ENCODE measurements at regions not wholly inside any gene's neighbourhood (a gene's known extent, or its start where the extent isn't known, plus 50 kb on each side); places are given as distances from the start of the nearest gene placed in this dataset.
A peak's percentile ranks its signal among the peaks of the same experiment; 100 is the strongest.

DNA sequence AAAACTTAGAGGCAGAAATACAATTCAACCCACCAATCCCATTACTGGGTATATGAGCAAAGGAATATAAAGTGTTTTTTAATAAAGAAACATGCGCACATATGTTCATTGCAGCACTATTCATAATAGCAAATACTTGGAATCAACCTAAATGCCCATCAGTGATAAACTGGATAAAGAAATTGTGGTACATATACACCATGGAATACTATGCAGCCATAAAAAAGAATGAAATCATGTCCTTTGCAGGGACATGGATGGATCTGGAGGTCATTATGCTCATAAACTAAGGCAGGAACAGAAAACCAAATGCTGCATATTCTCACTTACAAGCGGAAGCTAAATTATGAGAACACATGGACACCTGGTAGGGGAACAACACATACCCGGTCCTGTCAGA is 807.7 kb upstream of the INTU start:
- TF ChIP-seq TAF1 (IDR thresholded peaks at IDR 0.05; ENCODE audit: low read depth, low read length) (no peak), POLR2A (IDR thresholded peaks at IDR 0.05; ENCODE audit: low read depth, low read length) (no peak), PAX5 (IDR thresholded peaks at IDR 0.05; ENCODE audit: insufficient read depth, low read length, severe bottlenecking) (no peak), POU2F2 (IDR thresholded peaks at IDR 0.05; ENCODE audit: low read depth, low read length) (no peak), SPI1 (IDR thresholded peaks at IDR 0.05; ENCODE audit: low read depth, low read length) (no peak), POLR2AphosphoS5 (IDR thresholded peaks at IDR 0.05; ENCODE audit: low read depth, low read length) (no peak)
- FAIRE-seq = no peak
- DNase-seq (ENCODE audit: insufficient read length, low spot score) = no peak

DNA sequence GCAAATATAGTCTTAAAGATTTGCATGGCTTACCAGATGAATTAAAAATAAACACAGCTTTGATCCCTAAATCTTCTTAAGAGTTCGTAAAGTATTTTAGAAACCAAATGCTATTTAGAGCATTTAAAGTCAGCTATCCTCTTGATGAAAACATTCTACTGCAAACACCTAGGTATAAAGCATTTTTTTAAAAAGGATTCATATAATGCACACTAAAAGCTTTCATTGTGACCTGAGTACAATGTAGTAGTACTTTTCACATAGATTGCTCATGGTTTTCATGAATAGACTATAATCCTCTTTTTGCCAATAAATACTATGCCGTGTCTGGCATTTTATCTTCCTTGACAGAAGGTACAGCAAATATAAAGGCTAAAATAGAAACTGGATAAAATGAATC is 805.1 kb upstream of the INTU start:
- no peak for DNase-seq (ENCODE audit: insufficient read length, low spot score)
- no peak for FAIRE-seq
- TF ChIP-seq TAF1 (IDR thresholded peaks at IDR 0.05; ENCODE audit: low read depth, low read length) = no peak
- TF ChIP-seq POU2F2 (IDR thresholded peaks at IDR 0.05; ENCODE audit: low read depth, low read length) = no peak
- no peak for TF ChIP-seq POLR2AphosphoS5 (IDR thresholded peaks at IDR 0.05; ENCODE audit: low read depth, low read length)
- TF ChIP-seq POLR2A (IDR thresholded peaks at IDR 0.05; ENCODE audit: low read depth, low read length) = no peak
- no peak for TF ChIP-seq SPI1 (IDR thresholded peaks at IDR 0.05; ENCODE audit: low read depth, low read length)
- no peak for TF ChIP-seq PAX5 (IDR thresholded peaks at IDR 0.05; ENCODE audit: insufficient read depth, low read length, severe bottlenecking)

DNA sequence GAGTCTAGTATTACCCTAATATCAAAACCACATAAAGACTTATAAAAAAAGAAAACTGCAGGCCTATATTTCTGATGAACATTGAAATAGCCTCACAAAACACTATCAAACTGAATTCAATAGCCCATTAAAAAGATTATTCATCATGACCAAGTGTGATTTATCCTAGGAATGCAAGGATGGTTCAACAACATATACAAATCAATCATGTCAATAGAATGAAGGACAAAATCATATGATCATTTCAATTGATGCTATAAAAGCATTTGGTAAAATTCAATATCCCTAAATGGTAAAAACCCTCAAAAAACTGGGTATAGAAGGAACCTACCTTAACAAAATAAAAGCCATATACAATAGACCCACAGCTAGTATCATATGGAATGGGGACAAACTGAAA is 797.9 kb upstream of the INTU start:
- TF ChIP-seq POLR2A (IDR thresholded peaks at IDR 0.05; ENCODE audit: low read depth, low read length) (no peak), TAF1 (IDR thresholded peaks at IDR 0.05; ENCODE audit: low read depth, low read length) (no peak), POLR2AphosphoS5 (IDR thresholded peaks at IDR 0.05; ENCODE audit: low read depth, low read length) (no peak), PAX5 (IDR thresholded peaks at IDR 0.05; ENCODE audit: insufficient read depth, low read length, severe bottlenecking) (no peak), SPI1 (IDR thresholded peaks at IDR 0.05; ENCODE audit: low read depth, low read length) (no peak), POU2F2 (IDR thresholded peaks at IDR 0.05; ENCODE audit: low read depth, low read length) (no peak)
- FAIRE-seq = no peak
- no peak for DNase-seq (ENCODE audit: insufficient read length, low spot score)

DNA sequence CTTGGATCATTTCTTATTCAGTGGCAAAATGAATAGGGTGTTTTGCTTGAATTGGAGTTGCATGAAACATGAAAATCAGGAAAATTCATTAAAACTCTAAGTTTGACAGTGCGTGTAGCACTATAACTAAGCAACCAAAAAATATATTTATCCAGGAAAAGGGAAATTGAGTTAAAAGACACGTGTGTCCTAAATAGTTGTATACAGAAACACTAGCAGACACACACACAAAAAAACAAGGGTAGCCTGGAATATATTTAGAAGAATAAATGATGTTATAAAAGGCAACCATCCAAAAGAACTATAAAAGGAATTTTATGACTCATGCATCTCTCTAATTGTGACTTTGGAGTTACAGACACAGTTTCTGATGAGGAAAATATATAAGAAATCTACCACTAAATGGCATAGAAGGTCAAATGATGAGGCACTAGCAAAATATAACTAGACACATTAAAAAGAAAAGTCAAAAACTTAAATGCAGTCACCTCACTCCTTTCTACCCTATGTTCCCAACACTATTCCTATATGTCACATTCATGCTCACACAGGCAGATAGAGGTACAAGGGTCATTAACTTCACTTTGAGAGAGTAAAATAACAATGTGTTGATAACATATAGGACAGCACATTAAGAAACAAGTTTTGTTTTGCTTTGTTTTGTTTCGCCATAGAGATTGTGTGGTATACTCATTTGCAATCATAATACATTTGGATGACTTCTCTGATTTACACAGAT is 793.6 kb upstream of the INTU start:
- FAIRE-seq (no peak), DNase-seq (ENCODE audit: insufficient read length, low spot score) (no peak)
- TF ChIP-seq POLR2AphosphoS5 (IDR thresholded peaks at IDR 0.05; ENCODE audit: low read depth, low read length) (no peak), PAX5 (IDR thresholded peaks at IDR 0.05; ENCODE audit: insufficient read depth, low read length, severe bottlenecking) (no peak), POLR2A (IDR thresholded peaks at IDR 0.05; ENCODE audit: low read depth, low read length) (no peak), TAF1 (IDR thresholded peaks at IDR 0.05; ENCODE audit: low read depth, low read length) (no peak), SPI1 (IDR thresholded peaks at IDR 0.05; ENCODE audit: low read depth, low read length) (no peak), POU2F2 (IDR thresholded peaks at IDR 0.05; ENCODE audit: low read depth, low read length) (no peak)

DNA sequence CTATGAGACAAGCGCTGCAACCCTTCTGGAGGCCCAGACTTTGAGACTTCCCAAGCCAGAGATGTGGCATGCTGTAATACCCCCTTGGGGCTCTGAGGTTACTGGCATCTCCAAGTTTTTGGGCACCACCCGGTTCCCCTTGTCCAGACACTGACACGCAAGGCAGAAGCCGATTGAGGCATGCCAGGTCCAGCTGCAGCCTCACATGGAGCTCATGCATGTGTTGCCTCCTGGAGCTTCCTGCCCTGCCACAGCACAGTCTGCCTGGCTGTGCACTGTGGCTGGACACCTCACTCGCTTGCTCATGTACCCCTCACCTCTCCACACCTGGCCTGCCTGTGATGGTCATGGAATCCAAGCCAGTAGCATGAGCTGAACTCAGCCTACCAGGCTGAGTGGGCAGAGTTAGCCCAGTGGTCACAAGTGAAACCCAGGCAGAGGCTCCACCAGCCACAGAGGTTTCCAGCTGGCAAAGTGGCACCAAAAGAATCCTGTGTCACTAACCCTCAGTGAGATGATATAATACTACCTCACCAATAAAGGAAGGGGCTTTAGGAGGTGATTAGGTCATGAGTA is 789.2 kb upstream of the INTU start:
- no peak for FAIRE-seq
- TF ChIP-seq POLR2AphosphoS5 (IDR thresholded peaks at IDR 0.05; ENCODE audit: low read depth, low read length) (no peak), SPI1 (IDR thresholded peaks at IDR 0.05; ENCODE audit: low read depth, low read length) (no peak), POLR2A (IDR thresholded peaks at IDR 0.05; ENCODE audit: low read depth, low read length) (no peak), TAF1 (IDR thresholded peaks at IDR 0.05; ENCODE audit: low read depth, low read length) (no peak), POU2F2 (IDR thresholded peaks at IDR 0.05; ENCODE audit: low read depth, low read length) (no peak), PAX5 (IDR thresholded peaks at IDR 0.05; ENCODE audit: insufficient read depth, low read length, severe bottlenecking) (no peak)
- no peak for DNase-seq (ENCODE audit: insufficient read length, low spot score)

DNA sequence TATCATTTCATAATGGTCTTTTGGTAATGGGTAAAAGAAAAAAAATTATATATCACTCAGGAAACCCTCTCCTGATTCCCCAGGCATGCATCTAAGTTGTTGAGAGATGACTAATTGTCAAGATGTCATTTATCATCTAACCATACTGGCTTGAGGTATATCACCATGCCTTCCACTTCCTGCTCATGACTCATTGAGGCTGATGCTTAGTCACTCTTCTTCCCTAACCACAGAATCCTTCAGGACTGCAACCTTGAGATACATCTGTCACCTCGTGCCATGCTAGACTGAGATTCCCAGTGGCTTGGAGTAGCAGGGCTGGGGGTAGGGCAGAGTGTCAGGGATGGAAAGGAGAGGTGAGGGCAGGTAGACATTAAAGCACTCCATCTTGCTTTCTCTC is 782.5 kb upstream of the INTU start:
- DNase-seq (ENCODE audit: insufficient read length, low spot score) = no peak
- FAIRE-seq = no peak
- TF ChIP-seq POLR2AphosphoS5 (IDR thresholded peaks at IDR 0.05; ENCODE audit: low read depth, low read length) = no peak

DNA sequence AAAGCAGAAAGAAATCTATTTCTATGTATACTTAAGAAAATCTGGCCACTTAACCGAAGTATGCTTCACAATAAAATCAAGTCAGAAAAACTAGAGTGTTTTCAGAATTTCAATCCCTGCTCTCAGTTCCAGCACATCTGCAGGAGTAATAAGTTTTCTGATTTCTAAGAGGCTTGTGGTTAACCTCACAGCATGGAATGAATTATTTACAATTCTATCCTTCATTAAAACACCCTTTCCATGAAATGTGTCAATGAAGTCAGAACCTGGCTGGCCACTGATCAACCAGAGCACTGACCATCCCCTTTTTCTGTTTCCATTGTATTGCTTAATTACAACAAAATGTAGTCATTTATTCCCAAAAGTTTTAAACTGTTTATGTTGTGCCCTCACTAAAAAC is 781.4 kb upstream of the INTU start:
- no peak for DNase-seq (ENCODE audit: insufficient read length, low spot score)
- TF ChIP-seq POLR2AphosphoS5 (IDR thresholded peaks at IDR 0.05; ENCODE audit: low read depth, low read length) = no peak
- no peak for TF ChIP-seq TAF1 (IDR thresholded peaks at IDR 0.05; ENCODE audit: low read depth, low read length)
- no peak for TF ChIP-seq SPI1 (IDR thresholded peaks at IDR 0.05; ENCODE audit: low read depth, low read length)
- no peak for TF ChIP-seq POLR2A (IDR thresholded peaks at IDR 0.05; ENCODE audit: low read depth, low read length)
- no peak for TF ChIP-seq PAX5 (IDR thresholded peaks at IDR 0.05; ENCODE audit: insufficient read depth, low read length, severe bottlenecking)
- no peak for TF ChIP-seq POU2F2 (IDR thresholded peaks at IDR 0.05; ENCODE audit: low read depth, low read length)
- no peak for FAIRE-seq

DNA sequence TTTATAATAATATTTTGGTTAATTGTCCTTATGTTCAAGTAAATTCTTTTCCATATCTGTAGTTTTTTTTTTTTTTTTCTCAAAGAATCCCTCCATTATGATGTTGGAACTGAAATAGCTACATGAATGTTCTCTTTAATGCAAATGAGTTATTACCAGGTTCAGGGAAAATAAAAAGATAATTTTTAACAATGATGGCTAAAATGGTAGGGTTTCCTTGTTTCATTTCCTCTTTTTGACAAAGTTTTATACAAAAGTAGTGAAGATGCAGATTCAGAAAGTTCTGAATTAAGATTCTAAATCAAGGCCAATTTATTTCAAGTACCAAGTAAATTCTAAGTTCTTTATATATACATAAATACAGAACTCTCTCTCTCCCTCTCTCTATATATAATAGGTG is 779.0 kb upstream of the INTU start:
- DNase-seq (ENCODE audit: insufficient read length, low spot score) = no peak
- no peak for FAIRE-seq
- no peak for TF ChIP-seq POU2F2 (IDR thresholded peaks at IDR 0.05; ENCODE audit: low read depth, low read length)
- TF ChIP-seq SPI1 (IDR thresholded peaks at IDR 0.05; ENCODE audit: low read depth, low read length) = peak; percentile 11; the same call in 1 of the 2 replicates
- TF ChIP-seq POLR2A (IDR thresholded peaks at IDR 0.05; ENCODE audit: low read depth, low read length) = no peak
- TF ChIP-seq PAX5 (IDR thresholded peaks at IDR 0.05; ENCODE audit: insufficient read depth, low read length, severe bottlenecking) = no peak

DNA sequence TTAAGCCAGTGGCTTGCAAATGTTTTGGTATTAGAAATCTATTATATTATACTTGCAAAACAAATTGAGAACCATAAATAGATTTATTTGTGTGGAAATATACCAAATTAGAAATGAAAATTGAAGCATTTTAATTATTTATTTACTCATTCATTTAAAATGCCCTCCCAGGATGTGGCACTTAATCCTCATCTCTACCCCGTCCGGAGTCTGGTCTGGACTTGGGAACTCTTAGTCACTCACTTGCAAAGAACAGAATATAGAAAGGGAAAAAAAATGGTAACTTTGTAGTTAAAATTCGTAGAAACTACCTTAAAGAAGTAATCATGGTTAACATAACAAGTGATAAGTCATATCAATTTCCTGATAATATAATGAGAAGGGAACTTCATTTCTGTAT is 775.9 kb upstream of the INTU start:
- TF ChIP-seq POLR2AphosphoS5 (IDR thresholded peaks at IDR 0.05; ENCODE audit: low read depth, low read length) (no peak), SPI1 (IDR thresholded peaks at IDR 0.05; ENCODE audit: low read depth, low read length) (no peak), POLR2A (IDR thresholded peaks at IDR 0.05; ENCODE audit: low read depth, low read length) (no peak), POU2F2 (IDR thresholded peaks at IDR 0.05; ENCODE audit: low read depth, low read length) (no peak), PAX5 (IDR thresholded peaks at IDR 0.05; ENCODE audit: insufficient read depth, low read length, severe bottlenecking) (no peak), TAF1 (IDR thresholded peaks at IDR 0.05; ENCODE audit: low read depth, low read length) (no peak)
- no peak for DNase-seq (ENCODE audit: insufficient read length, low spot score)
- no peak for FAIRE-seq

DNA sequence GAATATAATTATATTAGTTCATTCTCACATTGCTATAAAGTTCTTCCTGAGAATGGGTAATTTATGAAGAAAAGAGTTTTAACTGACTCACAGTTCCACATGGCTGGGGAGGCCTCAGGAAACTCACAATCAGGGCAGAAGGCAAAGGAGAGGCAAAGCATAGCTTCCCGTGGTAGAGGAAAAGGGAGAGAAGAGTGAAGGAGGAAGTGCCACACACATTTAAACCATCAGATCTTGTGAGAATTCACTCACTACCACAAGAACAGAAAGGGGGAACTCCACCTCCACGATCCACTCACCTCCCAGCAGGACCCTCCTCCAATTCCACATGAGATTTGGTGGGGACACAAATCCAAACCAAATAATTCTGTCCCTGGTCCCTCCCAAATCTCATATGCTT is 773.4 kb upstream of the INTU start:
- FAIRE-seq = no peak
- no peak for DNase-seq (ENCODE audit: insufficient read length, low spot score)
- TF ChIP-seq POLR2A (IDR thresholded peaks at IDR 0.05; ENCODE audit: low read depth, low read length) (no peak), PAX5 (IDR thresholded peaks at IDR 0.05; ENCODE audit: insufficient read depth, low read length, severe bottlenecking) (no peak), POLR2AphosphoS5 (IDR thresholded peaks at IDR 0.05; ENCODE audit: low read depth, low read length) (no peak)
